ENCODE measurements at regions not wholly inside any gene's neighbourhood (a gene's known extent, or its start where the extent isn't known, plus 50 kb on each side); places are given as distances from the start of the nearest gene placed in this dataset.

- Histone ChIP-seq H3K79me1 (ENCODE audit: insufficient read depth, low read depth, low read length, poor library complexity, severe bottlenecking) (no peaks in the 10 kb centered on the region), H2AK5ac (ENCODE audit: insufficient read length, low read length) (no peak overlapping the region), H3K4me1 (ENCODE audit: insufficient read depth, low read length) (no peaks in the 10 kb centered on the region), H3K23ac (ENCODE audit: insufficient read length, low read depth, low read length) (no peak overlapping the region), H2BK5ac (ENCODE audit: insufficient read length, low read length) (no peak overlapping the region), H2BK15ac (ENCODE audit: low read depth, low read length) (no peak overlapping the region), H3K9ac (ENCODE audit: extremely low read depth, insufficient read length, low read length) (no peak overlapping the region), H2BK20ac (ENCODE audit: low read depth, low read length, poor library complexity, severe bottlenecking) (no peak overlapping the region), H2BK12ac (ENCODE audit: insufficient read length, low read depth, low read length) (no peak overlapping the region), H3K27ac (ENCODE audit: insufficient read length, low read depth, low read length) (no peak overlapping the region), H3K9me3 (ENCODE audit: control insufficient read depth, low read depth, low read length) (no peaks in the 10 kb centered on the region), H3K14ac (ENCODE audit: insufficient read depth, low read length) (no peak overlapping the region), H3K4me2 (ENCODE audit: insufficient read depth, insufficient read length, low read length) (no peak overlapping the region), H4K91ac (ENCODE audit: insufficient read length, low read depth, low read length) (no peak overlapping the region), H3K23me2 (ENCODE audit: insufficient read length, low read depth, low read length, poor library complexity, severe bottlenecking) (no peaks in the 10 kb centered on the region), H4K8ac (replicated peaks; ENCODE audit: insufficient read length, low read depth, low read length) (no peak overlapping the region), H3K56ac (ENCODE audit: insufficient read length, low read depth, low read length) (no peak overlapping the region), H3K27me3 (ENCODE audit: insufficient read depth, low read length) (no peaks in the 10 kb centered on the region), H4K20me1 (ENCODE audit: control insufficient read depth, insufficient read depth, insufficient read length) (no peaks in the 10 kb centered on the region), H3K79me2 (ENCODE audit: insufficient read depth, low read length) (no peaks in the 10 kb centered on the region), H3K4ac (ENCODE audit: low read depth, low read length) (no peak overlapping the region), H3K18ac (ENCODE audit: insufficient read length, low read depth, low read length) (no peak overlapping the region), H4K5ac (ENCODE audit: insufficient read length, low read depth, low read length) (no peak overlapping the region), H2BK120ac (ENCODE audit: low read depth, low read length, poor library complexity, severe bottlenecking) (no peak overlapping the region), H2AFZ (ENCODE audit: low read length) (no peak overlapping the region), H3T11ph (ENCODE audit: low read length) (no peak overlapping the region)
- Mint-ChIP-seq H3K9me3 (peaks cover 7 to 11% of the 10 kb centered on the region in 2 experiments; a peak in 4 of 5 replicates), H3K4me3 (no peak overlapping the region), H3K36me3 (ENCODE audit: insufficient read depth in 1 of 3, low read depth in 3 of 3) (peaks cover 0 to 5% (median 0%) of the 10 kb centered on the region in 3 experiments; a peak in 2 of 7 replicates), H3K4me1 (peaks cover 4 to 10% of the 10 kb centered on the region in 2 experiments; a peak in 3 of 4 replicates), H3K27ac (no peak overlapping the region), H3K27me3 (ENCODE audit: low read depth) (no peaks in the 10 kb centered on the region; the same call in none of the 2 replicates)
- DNase-seq, result no peak
- TF ChIP-seq CTCF (conservative IDR thresholded peaks at IDR 0.05), result no peak
- no CpG with 5 or more reads among the region's 6 CpGs for WGBS (ENCODE audit: extremely low coverage, insufficient read length, low lambda C conversion rate)
These were observed 117.9 kb upstream of the KLF6 start for GRCh38 chr10:3902809-3903410.
